Sciatic nerve (tissue), 2 donors: ENCODE measurements at regions not wholly inside any gene's neighbourhood (a gene's known extent, or its start where the extent isn't known, plus 50 kb on each side); places are given as distances from the start of the nearest gene placed in this dataset.
"Not testable (repeated sequence)": the region's sequence is repeated elsewhere in the genome, so short reads cannot be mapped to it uniquely, and the experiment has no call there.

Source experiments
- ATAC-seq: fragments of 200-7000 bp; cut with Tn5 transposase; one replicate; pipeline ENCODE4 v1.9.1; 2020; ENCODE audit warnings: mild to moderate bottlenecking, moderate library complexity
- DNase-seq: peaks from one replicate; pipeline ENCODE4 v3.0.0-alpha.2; 2020; ENCODE audit warnings: low spot score
- intact Hi-C: fragments of 100-400 bp; cut with DNase I; formaldehyde crosslinking; loops from one replicate; pipeline ENCODE4 v1.14.2; 2022
- donor health status: DM: no; HTN: no; CAD: no.
- donor health status: DM: no; HTN: no; CAD: no.

DNA sequence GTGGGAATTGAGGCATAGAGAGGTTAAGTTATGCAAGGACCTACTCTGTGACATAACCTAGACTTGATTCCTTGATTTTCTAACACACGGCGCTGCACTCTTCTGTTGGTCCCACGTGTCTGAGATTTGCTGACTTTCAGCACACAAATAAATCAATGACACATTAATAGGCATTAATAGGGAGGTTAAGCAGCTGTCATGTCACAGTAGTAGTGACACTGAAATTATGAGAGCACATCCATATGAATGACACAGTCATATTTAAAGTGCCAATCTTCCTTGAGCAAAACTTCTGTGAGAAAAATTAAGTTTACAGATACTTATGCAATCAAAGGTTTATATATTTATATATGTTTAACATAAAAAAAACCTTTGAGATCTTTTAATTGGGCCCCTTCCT lies 805.4 kb upstream of the SORCS1 start:
- intact Hi-C loops, result no loop called here
- ATAC-seq, result no peak
- no peak for DNase-seq

DNA sequence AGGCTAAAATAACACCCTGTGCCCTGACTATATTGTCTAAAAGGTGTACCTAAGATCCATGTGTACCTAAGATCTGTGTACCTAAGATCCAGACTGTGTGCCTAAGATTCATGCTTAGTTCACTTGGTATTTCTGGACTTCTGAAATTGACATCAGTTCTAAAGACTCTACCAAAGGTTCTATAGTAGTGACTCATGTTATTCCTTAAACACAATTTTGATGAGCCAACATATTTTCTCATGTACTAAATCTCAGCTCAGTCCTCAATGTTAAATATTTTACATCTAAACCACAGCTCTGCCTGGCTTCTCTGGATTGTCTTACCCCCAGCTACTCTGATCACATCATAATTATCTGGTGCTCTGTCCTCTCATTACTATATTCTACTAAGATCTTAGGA lies 802.3 kb upstream of the SORCS1 start:
- no peak for ATAC-seq
- intact Hi-C loops, result no loop called here
- DNase-seq, result no peak

DNA sequence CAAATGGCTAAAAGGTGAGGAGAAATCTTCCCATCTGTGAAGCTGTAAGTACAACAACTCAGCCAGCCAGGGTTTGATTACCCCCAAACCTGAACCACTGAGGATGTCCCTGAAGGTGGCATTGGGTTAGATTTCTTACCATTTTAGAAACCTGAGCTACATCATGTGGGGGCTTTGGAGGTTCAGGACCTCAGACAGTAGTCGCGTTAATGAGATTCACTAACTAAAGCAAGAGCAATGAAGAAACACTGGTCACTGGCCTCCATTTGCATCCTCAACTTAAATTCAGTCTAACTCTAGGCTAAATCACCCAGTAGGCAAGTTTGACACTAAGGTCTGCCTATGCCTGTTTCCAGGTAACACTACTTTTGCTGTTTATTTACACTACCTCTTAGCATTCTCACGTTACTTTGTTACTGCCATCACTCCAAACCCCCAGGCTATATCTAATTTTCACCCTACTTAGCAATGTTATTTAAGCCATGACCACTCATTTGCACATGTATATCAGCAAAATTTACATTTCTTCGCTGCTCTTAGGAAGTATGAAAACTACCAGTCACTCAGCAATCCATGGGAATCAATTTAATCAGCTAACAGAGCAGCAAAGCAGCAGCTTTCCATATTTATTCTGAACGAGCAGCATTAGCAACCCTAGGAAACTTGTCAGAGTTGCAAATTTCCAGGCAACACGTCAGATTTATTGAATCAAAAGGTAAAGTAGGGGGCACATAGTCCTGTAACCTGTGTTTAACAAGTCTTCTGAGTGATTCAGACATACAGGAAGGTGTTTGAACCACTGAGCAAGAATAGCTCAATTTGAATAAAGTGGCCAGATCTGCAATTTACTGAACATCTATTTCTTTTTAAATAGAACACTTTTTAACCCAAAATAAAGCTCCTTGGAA lies 788.4 kb upstream of the SORCS1 start:
- intact Hi-C loops, result no loop called here
- ATAC-seq (no peak), DNase-seq (no peak)

DNA sequence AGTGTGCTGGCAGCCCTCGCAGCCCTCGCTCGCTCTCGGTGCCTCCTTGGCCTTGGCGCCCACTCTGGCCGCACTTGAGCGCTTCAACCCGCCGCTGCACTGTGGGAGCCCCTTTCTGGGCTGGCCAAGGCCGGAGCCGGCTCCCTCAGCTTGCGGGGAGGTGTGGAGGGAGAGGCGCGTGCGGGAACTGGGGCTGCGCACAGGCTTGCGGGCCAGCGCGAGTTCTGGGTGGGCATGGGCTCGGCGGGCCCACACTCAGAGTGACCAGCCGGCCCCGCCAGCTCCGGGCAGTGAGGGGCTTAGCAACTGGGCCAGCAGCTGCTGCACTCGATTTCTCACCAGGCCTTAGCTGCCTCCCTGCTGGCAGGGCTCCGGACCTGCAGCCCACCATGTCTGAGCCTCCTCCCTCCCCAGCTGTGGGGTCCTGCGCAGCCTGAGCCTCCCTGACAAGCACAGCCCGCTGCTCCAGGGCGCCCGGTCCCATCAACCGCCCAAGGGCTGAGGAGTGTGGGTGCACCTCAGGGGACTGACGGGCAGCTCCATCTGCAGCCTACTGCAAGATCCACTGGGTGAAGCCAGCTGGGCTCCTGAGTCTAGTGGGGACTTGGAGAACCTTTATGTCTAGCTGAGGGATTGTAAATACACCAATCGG lies 786.0 kb upstream of the SORCS1 start:
- intact Hi-C loops, ATAC-seq, DNase-seq: not testable (repeated sequence)

DNA sequence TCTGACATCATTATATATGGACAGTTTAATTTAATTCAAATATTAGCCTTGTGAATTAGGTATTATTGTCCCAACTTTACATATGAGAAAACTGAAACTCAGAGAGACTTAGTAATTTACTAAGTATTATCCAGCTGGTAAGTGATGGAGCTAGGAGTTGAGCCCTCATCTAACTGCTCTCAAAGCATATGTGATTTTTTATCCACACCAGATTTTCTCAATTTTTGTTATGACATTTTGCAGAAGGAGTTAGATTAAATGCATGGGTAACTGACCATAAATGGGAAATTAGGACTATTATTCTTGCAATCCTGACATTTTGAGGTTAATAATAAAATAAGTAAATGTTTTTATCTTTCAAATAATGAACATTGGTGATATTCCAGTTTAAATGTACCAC lies 778.3 kb upstream of the SORCS1 start:
- intact Hi-C loops, result no loop called here
- no peak for DNase-seq
- no peak for ATAC-seq

DNA sequence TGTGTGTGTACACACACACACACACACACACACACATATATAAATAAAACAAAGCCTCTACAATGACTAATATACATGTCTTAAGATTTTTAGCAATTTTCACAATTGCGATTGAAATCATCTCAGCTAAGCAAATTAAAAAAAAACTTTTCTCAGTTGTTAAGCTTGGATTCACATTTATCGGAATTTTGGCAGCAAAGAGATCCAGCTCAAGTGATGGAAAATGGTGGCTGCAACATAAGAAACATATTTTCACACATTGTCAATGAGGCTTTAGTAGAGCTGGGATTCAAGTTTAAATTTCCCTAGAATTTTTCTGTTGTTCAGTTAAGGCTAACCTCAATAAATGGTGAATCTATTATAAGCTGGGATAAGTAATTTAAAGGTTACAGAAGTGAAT lies 768.6 kb upstream of the SORCS1 start:
- ATAC-seq (no peak), DNase-seq (no peak)
- intact Hi-C loops, result no loop called here

DNA sequence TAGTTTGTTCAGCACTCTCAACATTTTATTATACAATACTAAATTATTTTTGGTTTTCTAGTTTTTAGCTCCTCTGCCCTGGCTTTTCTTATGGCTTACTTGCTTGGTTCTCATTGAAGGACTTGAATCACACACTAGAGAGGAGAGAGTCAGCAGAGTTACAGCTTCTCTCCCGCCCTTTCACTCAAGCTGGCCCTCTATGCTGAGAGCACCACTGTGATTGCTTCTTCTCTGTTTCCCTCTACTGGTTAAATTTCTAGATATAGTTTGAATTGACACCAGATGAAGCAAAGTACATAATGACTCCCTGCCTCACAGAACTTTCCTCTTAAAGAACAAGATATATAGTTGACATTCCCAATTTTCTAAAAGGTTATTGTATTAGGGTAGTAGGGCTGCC lies 767.3 kb upstream of the SORCS1 start:
- no peak for ATAC-seq
- DNase-seq, result no peak
- intact Hi-C loops, result no loop called here

DNA sequence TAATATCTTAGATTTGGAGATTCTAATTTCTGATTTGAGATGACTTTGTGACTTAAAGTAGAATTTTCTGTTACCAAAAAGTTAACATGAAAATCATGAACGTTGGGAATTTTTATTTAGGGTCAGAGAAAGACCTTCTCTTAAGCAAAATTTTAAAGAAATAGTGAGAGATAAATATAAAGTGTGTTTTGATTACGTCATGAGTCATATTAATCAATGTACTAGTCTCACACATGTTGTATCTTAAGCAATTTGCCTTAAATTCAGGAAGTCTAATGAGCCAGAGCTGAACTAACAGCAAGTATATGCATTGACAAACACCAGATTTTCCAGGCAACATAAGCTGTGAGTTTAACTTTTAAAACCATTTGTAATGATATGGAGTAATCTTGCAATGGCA lies 765.5 kb upstream of the SORCS1 start:
- intact Hi-C loops, result no loop called here
- DNase-seq, result no peak
- ATAC-seq, result no peak

DNA sequence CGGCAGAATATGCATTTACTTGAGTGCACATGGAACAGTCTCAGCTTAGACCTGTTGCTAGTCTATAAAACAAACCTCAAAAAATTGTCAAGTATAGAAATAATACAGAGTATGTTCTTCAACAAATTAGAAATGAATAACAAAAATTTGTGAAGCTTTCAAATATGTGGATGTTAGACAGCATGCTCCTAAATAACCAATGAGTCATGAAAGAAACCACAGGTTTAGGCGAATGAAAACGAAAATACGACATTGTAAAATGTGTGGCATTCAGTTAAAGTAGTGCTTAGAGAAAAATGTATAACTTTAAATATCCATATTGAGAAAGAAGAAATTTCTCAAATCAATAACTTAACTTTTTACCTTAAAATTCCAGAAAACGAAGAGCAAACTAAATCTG lies 760.0 kb upstream of the SORCS1 start:
- no peak for DNase-seq
- ATAC-seq, result no peak
- intact Hi-C loops, result no loop called here

DNA sequence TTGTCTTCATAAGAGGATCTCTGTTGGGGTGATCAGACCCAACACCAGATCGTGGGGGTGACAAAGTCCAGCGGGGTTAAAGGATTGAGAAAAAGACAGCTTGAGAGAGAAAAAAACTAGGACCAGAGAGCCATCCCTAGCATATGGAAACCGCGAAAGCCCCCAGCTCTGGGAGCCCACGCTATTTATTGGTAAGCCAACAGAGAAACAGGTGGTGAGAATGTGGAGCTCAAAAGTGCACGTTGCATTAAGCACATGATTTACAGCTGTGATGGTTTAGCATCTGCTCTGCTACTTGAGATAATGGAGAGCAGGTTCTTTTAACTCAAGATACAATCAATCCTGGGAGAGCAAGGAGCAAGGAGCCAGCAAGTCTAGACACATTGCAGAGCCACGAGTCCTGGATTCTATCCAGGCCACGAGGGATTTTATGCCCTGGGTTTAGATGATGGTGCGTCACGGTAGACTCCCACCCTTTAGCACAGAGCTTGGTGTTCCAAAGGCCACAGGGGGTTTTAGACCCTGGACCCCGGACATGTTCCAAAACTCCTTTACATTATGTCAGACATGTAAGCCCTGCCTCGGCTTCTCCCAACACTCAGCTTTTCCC lies 755.2 kb upstream of the SORCS1 start:
- no peak for DNase-seq
- intact Hi-C loops, result no loop called here
- ATAC-seq, result no peak

DNA sequence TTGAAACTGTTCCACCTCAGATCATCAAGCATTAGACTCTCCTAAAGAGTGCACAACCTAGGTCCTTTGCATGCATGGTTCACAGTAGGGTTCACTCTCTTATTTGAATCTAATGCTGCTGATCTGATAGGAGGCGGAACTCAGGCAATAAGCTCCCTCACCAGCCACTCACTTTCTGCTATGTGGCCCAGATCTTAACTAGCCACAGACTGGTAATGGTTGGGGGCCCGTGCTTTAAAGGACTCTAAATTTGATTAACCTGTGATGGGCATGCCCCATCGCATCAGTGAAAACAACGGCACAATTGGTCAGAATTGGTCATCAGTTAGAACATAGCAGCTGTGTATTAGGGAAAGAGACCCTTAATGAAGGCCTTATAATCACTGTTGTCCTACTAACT lies 753.7 kb upstream of the SORCS1 start:
- DNase-seq (no peak), ATAC-seq (no peak)
- intact Hi-C loops, result no loop called here

DNA sequence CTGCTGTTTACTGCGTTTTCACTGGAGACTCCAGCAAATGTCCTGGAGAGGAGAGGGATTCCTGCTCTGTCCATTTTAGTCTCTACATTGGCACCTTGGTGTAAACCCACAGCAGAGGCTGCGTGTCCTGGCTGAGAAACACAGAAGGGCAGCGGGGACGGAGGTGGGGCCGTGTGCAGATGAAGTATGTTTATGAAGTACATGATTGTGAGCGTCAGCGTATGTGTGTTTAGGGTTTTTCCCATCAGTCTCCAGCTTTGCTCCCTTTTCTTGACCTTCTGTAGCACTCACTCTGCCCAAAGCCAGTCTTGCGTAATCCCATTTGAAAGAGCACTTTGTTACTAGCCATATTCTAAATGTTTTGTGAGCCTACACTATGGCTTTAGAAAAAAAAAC lies 750.7 kb upstream of the SORCS1 start:
- DNase-seq (peak; percentile 63), ATAC-seq (peak; percentile 84)
- intact Hi-C loops, result no loop called here

DNA sequence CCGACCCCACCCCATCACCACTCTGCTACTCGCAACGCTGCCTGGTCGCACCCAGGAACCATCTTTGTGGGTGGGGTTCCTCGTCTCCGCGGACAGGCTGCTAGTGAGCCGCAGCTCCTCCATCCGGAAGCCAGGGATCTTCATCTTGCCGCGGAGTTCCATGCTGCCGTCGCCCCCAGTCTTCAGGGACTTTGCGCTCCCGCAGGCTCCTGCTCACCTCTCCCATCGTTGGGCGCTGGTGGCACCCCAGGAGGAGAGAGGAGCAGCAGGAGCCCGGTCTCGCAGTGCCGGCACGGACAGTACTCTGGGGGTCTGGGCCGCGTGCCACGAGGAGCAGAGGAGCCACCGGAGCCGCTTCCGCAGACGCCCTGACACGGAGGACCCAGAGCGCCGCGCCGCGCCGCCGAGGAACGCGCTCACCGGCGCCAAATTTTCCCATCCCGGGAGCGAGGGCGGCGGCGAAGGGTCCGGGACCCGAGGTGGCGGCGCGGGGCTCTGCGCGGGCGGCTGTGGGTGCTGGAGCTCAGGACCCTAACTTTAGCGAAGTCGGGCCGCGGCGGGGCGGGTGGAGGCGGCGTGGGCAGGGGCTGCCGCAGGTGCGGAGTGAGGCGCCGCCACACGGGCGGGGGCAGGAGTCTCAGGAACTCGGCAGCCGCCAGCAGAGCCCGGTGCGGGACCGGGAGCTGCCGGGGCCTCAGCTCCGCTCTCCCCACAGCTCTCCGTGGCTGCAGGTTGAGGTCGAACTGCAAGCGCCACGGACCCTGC lies 750.1 kb upstream of the SORCS1 start:
- intact Hi-C loops, result no loop called here
- peak; percentile 59 for DNase-seq
- ATAC-seq, result peak; percentile 29

DNA sequence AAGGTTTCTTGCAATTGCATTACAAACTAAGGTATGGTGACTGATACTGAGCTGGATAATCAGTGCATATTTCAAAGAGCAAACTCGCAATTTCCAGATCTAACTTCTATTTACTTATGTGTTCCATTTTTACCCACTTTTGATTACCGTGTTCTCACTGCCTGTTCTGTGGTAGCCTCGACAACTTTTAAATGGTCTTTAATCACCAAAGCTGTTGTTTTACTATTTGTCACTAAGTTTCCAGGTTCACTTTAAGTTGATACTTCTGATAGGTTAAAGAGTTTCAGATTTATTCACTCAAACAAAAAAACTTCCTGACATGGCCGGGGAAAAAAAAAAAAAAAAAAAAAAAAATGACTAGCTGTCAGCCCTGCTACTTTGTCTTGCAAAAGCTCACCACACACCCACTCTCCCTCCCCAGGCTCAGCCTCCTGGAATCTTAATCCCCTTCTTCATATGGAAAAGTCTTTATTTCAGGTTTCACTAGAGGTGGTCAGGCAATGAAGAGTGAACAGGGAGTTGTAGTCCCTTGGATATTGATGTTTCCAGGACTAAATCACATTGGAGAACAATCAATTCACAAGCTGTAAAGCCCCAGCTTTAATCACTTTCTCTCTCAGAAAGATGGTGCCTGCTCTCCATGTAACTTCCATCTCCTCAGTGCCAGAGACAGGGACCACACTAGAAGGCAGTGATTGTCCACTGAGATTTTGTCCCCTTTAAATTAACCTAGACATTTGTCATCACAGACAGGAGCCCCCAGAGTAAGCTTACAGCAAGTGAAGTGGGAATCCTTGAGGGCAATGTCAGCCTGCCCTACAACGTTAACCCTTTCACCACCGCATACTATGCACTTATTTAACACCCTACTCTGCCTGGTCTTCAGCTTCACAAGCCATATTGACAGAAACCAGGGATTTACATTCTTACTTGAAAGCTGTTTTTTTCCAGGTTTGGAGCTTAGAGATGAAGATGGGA lies 749.1 kb upstream of the SORCS1 start:
- intact Hi-C loops, result no loop called here
- ATAC-seq, result no peak
- no peak for DNase-seq

DNA sequence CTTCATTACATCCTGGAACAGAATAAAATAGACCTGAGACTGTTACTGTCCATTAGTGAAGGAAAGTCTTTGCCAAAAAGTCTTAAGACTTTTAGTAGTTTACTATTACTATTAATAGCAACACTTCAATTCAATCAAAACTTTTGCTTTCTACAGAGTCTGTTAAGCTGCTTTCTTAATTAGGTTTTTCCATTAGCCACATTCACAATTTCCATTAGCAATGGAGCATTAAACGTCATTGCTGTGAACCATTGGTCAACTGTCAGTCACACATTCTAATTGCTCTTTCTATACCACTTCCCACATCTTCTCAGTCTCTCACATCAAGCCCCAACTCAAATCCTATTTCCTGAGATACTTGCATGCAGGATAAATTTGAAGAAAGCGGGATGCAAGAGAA lies 736.6 kb upstream of the SORCS1 start:
- ATAC-seq (no peak), DNase-seq (no peak)
- intact Hi-C loops, result no loop called here

DNA sequence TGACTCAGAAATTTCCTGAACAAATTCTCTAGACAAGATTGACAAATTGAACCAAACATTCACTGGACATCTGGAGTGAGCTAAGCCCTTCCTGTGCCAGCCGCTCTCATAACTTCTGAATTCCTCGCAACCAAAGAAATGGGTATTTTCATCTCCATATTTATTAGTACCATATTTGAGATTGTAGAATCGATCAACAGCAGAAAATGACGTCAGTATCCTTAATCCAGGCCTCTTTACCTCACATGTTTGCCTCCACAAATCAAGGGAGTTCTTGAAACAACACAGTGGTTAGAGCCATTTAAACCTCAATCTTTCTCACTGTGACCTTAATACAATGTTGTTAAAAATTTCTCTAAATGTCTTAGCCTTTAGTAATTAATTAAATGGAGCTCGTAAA lies 735.6 kb upstream of the SORCS1 start:
- intact Hi-C loops, result no loop called here
- DNase-seq (no peak), ATAC-seq (no peak)

DNA sequence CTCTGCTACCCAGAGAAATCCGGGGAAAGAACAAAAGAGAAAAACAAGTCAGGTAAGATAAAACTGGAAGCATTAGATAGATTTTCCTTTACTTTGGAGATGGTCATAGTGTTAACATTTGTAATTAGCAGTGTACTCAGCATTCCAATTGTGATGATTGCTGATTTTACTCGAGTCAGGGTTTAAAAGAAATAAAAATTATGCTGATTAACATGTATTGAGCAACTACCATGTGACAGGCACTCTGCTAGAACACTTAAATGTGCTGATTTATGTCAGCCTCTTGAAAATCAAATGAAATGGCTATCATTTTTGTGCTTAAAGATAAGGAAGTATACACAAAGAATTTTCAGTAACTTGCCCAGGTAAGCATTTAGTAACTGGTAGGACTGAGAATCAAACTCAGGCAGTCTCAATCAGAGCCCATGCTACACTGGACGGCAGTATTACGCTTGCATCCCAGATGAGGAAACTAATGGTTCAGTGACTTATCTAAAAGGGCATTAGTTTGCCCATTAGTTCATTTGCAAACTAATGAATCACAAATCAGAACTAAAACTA lies 735.1 kb upstream of the SORCS1 start:
- DNase-seq, result no peak
- no peak for ATAC-seq
- intact Hi-C loops, result no loop called here

DNA sequence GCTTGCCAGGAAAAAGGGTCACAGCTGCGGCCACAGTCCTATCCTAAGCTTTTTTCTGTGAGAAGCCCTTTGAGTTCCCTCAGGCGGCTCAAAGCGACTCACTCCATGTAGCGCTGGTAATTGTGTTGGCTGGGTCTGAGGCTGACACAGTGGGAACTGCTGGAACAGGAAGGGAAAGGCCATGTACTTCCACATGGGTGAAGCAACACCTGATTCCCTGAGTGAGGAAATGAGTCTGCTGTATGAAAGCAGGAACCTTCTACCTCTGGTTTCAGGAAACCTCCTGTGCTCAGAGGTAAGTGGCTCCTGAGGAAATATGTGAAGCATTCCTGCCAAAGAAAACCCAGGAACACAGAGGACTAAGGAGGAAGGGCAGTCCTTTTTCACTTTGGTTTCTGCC lies 734.6 kb upstream of the SORCS1 start:
- no peak for DNase-seq
- no peak for ATAC-seq
- intact Hi-C loops, result no loop called here
